Pancreas (tissue), 10 donors: ENCODE measurements at regions not wholly inside any gene's neighbourhood (a gene's known extent, or its start where the extent isn't known, plus 50 kb on each side); places are given as distances from the start of the nearest gene placed in this dataset.

Source experiments
- ATAC-seq, 4 donors: fragments of 200-7000 bp; cut with Tn5 transposase; one replicate each; pipeline versions ENCODE4 v1.8.0 to v1.9.1; 2020; ENCODE audit warnings: mild to moderate bottlenecking in 4 of 4, moderate library complexity in 4 of 4
- DNase-seq, 6 donors: peaks; one replicate each; pipeline ENCODE4 v3.0.0-alpha.2; 2020
- FAIRE-seq: peaks from 2 replicates; lab custom pipeline; 2012; peaks lifted over from hg19 to GRCh38; lab: Jason Lieb, UNC
- H3K27ac ChIP-seq, 4 donors: fragments of 200-600 bp; sonication (generic); 1 replicate in 3 of 4; 2 replicates in 1 of 4; pipeline versions ENCODE4 v1.5.0 to v1.8.0; 2020
- H3K27me3 ChIP-seq, 4 donors: fragments of 200-600 bp; one replicate each; pipeline ENCODE4 v1.8.0; 2021
- H3K36me3 ChIP-seq, 3 donors: fragments of 200-600 bp; sonication (generic) in 1 of 3; one replicate each; pipeline versions ENCODE4 v1.5.0 to v1.8.0; 2020 to 2021
- H3K4me1 ChIP-seq, 3 donors: fragments of 200-600 bp; one replicate each; pipeline ENCODE4 v1.8.0; 2021
- H3K4me3 ChIP-seq, 4 donors: fragments of 200-600 bp; sonication (generic) in 2 of 4; one replicate each; pipeline versions ENCODE4 v1.5.0 to v1.8.0; 2020 to 2021
- H3K9me3 ChIP-seq, 4 donors: fragments of 200-600 bp; one replicate each; pipeline ENCODE4 v1.8.0; 2021
- WGBS, 2 donors: extraction: QIAGEN DNeasy Blood & Tissue Kit; methylation state at CpG; one replicate each; pipeline ENCODE4 v1.1.7; 2013; 5-methylcytosine and 5-hydroxymethylcytosine counted together
- intact Hi-C, 3 donors: fragments of 100-400 bp; cut with DNase I; formaldehyde crosslinking; loops; one replicate each; pipeline versions ENCODE4 v1.11.1 to v1.14.2; 2022
- TF ChIP-seq, protein P1 (sequence below), 4 donors: fragments of 200-600 bp; sonication (generic) in 3 of 4; IDR thresholded peaks; one replicate each; pipeline versions ENCODE4 v1.5.0 to v1.8.0; 2021; ENCODE audit warnings: antibody characterized with exemption in 4 of 4
- donor health status: healthy with polysubstance abuse.
- donor health status: DM: no; HTN: no; CAD: no; lungs with moderate emphysema.
- donor health status: DM: no; HTN: no; CAD: no.
- donor health status: control.
- donor health status: control.
- donor health status: Bipolar disorder and iron deficiency.
- donor health status: DM: yes; HTN: yes; CAD: no.
- donor health status: DM: no; HTN: no; CAD: no.
- donor health status: DM: no; HTN: no; CAD: no.
- donor health status: DM: yes; HTN: yes; CAD: no.

DNA sequence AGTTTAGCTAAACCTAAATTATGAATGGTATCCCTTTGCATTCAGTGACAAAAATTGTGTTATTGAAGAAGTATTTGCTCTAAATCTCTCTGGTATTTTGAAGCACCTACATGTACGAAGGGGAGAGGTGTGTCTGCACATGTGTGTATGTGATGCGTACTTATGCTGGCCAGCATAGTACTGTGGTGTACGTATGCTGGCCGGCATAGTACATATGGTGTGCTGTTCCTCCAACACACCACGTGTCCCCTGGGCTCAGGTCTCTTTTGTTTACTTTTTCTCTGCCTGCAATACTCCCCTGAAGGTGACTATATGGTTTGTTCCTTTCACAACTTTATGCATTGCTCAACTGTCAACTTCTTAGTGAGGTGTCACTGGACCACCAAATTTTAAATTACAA, 360.3 kb downstream of the CRPPA start:
- H3K36me3 ChIP-seq, result no peaks in the 10 kb centered on the region
- intact Hi-C loops, result loop anchor here in 1 of 3 donors (10.0 kb wide), 1 partner anchor 756 kb away; no protein-coding TSS in a partner anchor
- H3K9me3 ChIP-seq, result no peaks in the 10 kb centered on the region
- H3K27ac ChIP-seq, result no peak overlapping the region
- H3K4me3 ChIP-seq, result no peak overlapping the region
- FAIRE-seq (no peak), ATAC-seq (no peak), DNase-seq (no peak)
- H3K27me3 ChIP-seq, result no peaks in the 10 kb centered on the region
- H3K4me1 ChIP-seq, result peaks cover 0 to 6% (median 4%) of the 10 kb centered on the region in 3 donors
- TF ChIP-seq, protein P1, sequence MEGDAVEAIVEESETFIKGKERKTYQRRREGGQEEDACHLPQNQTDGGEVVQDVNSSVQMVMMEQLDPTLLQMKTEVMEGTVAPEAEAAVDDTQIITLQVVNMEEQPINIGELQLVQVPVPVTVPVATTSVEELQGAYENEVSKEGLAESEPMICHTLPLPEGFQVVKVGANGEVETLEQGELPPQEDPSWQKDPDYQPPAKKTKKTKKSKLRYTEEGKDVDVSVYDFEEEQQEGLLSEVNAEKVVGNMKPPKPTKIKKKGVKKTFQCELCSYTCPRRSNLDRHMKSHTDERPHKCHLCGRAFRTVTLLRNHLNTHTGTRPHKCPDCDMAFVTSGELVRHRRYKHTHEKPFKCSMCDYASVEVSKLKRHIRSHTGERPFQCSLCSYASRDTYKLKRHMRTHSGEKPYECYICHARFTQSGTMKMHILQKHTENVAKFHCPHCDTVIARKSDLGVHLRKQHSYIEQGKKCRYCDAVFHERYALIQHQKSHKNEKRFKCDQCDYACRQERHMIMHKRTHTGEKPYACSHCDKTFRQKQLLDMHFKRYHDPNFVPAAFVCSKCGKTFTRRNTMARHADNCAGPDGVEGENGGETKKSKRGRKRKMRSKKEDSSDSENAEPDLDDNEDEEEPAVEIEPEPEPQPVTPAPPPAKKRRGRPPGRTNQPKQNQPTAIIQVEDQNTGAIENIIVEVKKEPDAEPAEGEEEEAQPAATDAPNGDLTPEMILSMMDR (IDR thresholded peaks at IDR 0.05), result no peak
- WGBS, 2 donors, result 80% methylated on average over 5 of the region's 5 CpGs

DNA sequence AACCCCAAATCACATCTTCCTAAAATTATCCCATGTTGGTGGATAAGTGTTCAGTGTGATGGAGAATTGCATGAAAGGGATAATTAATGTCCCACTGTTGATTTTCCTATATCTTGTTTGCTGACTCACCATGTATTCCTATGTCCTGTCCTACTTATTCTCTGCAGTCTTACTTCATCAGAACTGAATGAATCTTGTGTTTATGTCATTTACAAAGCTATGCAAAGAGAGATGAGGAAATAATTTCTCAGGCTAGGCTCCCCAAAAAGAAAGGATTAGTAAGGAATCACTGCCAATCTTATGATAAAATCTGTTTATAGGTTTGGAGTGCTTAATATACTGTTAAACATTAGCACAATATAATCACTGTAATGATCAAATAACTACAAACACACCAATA, 360.8 kb downstream of the CRPPA start:
- H3K36me3 ChIP-seq, result no peaks in the 10 kb centered on the region
- H3K9me3 ChIP-seq, result no peaks in the 10 kb centered on the region
- intact Hi-C loops, result loop anchor here in 1 of 3 donors (10.0 kb wide), 1 partner anchor 756 kb away; no protein-coding TSS in a partner anchor
- no peak overlapping the region for H3K4me3 ChIP-seq
- no peaks in the 10 kb centered on the region for H3K27me3 ChIP-seq
- H3K27ac ChIP-seq, result no peak overlapping the region
- TF ChIP-seq, protein P1 (IDR thresholded peaks at IDR 0.05), result no peak
- H3K4me1 ChIP-seq, result peaks cover 0 to 6% (median 4%) of the 10 kb centered on the region in 3 donors
- FAIRE-seq, result no peak
- DNase-seq, result no peak
- no peak for ATAC-seq

GRCh38 chr7:16055263-16055976, 365.9 kb downstream of the CRPPA start:
- ATAC-seq (peak in 3 of 4 donors; percentile 53 to 63 (median 62)), DNase-seq (no peak), FAIRE-seq (no peak)
- TF ChIP-seq, protein P1 (IDR thresholded peaks at IDR 0.05), result no peak
- intact Hi-C loops, result no loop called here
- no peaks in the 10 kb centered on the region for H3K9me3 ChIP-seq
- H3K4me1 ChIP-seq, result peaks cover 0 to 5% (median 0%) of the 10 kb centered on the region in 3 donors
- H3K4me3 ChIP-seq, result no peak overlapping the region
- H3K27ac ChIP-seq, result no peak overlapping the region
- 31 to 43% methylated on average over 2 of the region's 2 CpGs for WGBS, 2 donors
- H3K27me3 ChIP-seq, result no peaks in the 10 kb centered on the region
- H3K36me3 ChIP-seq, result no peaks in the 10 kb centered on the region

DNA sequence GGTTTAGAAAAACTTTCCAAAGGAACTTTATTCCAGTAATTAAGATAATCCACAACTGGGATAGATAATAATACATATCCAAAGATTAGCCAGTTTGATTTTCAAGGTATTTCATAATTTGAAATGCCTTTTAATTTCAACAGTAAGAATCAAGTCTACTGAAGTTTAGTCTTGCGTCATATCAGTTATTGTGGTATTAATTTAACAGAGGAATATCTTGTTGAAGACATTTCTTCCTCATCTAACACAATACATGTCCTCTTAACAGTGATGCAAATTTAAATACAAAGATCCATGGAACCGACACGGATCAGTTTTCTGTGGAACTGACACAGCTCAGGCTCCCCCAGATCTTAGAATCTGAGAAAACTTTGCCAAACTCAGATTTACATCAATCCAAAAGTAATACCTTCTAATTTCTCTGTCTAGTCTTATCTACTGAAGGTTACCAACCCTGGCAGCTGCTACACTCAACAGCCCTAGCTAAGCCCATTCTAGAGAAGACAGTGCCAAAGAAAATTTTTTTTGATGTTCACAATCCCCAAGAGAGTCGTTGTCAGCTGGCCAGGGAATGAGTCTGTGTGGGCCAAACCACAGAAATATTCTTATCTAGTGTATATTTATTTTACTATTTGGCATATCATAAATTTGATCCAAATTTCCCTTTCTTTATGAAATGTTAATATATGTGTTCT, 365.2 kb upstream of the MEOX2 start:
- no peaks in the 10 kb centered on the region for H3K36me3 ChIP-seq
- intact Hi-C loops, result no loop called here
- ATAC-seq (no peak), FAIRE-seq (no peak), DNase-seq (no peak)
- no peak overlapping the region for H3K27ac ChIP-seq
- no peak overlapping the region for H3K4me3 ChIP-seq
- H3K9me3 ChIP-seq, result peaks cover 0 to 3% (median 0%) of the 10 kb centered on the region in 4 donors
- 64 to 66% methylated on average over 4 of the region's 4 CpGs for WGBS, 2 donors
- TF ChIP-seq, protein P1 (IDR thresholded peaks at IDR 0.05), result no peak
- no peaks in the 10 kb centered on the region for H3K27me3 ChIP-seq
- H3K4me1 ChIP-seq, result peaks cover 0 to 5% (median 0%) of the 10 kb centered on the region in 3 donors
